ENCODE measurements at regions not wholly inside any gene's neighbourhood (a gene's known extent, or its start where the extent isn't known, plus 50 kb on each side); places are given as distances from the start of the nearest gene placed in this dataset.

- no peak for TF ChIP-seq POLR2A (IDR thresholded peaks at IDR 0.05)
- TF ChIP-seq CTCF (IDR thresholded peaks at IDR 0.05) = no peak
Observed at GRCh38 chr12:115235880-115236279, 551.9 kb upstream of the TBX3 start.

All from lower leg skin (tissue), 3 donors.